CD4-positive, alpha-beta T cell treated with Interleukin-6 at 100 ng/mL for 8 hours (primary cell): ENCODE measurements at regions not wholly inside any gene's neighbourhood (a gene's known extent, or its start where the extent isn't known, plus 50 kb on each side); places are given as distances from the start of the nearest gene placed in this dataset.
"Not testable (repeated sequence)": the region's sequence is repeated elsewhere in the genome, so short reads cannot be mapped to it uniquely, and the experiment has no call there.

ENCODE experiments used
- DNase-seq: peaks from one replicate; pipeline ENCODE4 v3.0.0-alpha.2; 2020; ENCODE audit warnings: mixed read lengths, low spot score

DNA sequence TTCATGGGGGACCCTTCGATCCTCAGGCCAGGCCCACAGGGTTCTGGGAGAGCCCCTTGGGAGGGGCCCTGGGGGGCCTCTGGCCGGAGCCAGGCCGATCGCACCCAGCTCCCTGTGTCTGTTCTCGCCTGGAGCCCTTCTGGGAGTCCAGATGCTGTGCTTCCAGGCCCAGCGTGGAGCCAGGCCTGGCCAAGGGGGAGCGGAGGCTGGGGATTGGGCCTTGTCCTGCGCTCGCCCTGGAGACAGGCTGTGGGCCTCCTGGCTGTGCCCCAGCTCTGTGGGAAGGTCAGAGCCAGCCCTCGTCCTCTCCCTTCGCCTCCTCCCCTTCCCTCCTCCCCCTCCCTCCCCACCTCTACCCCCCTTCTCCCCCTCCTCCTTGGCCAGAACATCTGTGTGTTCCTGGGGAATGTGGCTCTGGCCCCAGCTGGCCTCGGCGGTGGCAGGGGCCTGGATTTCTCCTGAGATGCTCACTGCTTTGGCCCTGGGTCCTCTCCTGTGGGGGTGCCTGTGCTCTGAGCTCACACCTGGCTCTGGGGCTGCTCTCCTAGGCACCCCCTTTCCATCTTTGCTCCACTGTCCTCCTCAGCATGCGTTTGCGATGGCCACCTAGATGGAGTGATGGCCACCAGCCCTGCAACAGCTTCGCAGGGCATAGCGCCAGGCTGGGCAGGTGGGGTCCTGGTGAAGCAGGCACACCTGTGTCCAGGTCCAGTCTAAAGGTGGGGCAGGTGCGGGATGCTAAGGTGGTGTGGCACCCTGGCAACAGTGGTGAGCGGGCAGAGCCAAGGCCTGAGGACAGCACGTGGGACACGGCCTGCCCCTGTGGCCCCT is 90.6 kb upstream of the CIBAR2 start:
- no peak for DNase-seq

DNA sequence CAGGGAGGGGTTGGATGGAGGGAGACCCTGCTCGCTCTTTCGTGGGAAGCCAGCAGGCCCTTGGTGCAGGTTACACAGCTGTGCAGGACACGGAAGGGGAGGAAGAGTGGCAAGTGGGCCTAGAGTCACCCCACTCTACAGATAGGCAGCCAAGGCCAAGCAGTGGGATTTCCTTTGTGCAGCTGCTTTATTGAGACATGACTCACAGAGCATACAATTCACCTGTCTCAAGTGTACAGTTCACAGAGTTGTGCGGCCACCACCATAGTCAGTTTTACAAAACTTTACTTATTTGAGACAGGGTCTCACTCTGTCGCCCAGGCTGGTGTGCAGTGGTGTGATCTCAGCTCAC is 91.2 kb upstream of the CIBAR2 start:
- no peak for DNase-seq

DNA sequence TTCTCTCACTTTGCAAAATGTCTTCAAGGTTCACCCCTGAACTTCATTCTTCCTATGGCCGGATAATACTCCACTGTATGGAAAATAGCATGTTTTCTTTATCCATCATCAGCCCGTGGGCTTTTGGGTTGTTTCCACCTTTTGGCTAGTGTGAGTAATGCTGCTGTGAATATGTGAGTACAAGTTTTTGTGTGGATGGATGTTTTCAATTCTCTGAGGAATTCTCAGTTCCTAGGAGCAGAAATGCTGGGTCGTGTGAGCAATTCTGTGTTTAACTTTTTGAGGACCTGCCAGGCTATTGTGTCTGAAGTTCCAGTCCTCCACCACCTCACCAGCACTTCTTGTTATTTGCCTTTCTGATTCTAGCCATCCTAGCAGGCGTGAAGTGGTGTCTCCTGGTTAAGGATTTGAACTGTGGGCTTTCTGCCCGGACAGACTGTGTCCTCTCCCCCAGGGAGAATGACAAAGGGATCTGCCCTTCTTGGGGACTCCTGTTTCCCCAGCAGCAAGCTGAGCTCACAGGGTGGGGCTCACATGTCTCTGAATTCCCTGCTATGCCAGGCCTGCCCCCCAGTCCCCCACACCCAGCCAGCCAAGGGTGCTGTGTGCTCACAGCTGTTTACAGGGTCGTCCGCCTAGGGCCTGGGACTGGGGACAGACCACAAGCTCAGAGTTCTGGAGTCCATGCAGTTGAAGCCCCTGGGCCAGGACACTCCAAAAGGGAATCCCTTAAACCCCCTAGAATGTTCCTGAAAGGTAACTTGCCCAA is 92.2 kb upstream of the CIBAR2 start:
- DNase-seq: no peak

GRCh38 chr16:85205257-85205656 is 93.0 kb upstream of the CIBAR2 start:
- not testable (repeated sequence) for DNase-seq

GRCh38 chr16:85205747-85206471 is 93.6 kb upstream of the CIBAR2 start:
- DNase-seq: no peak

DNA sequence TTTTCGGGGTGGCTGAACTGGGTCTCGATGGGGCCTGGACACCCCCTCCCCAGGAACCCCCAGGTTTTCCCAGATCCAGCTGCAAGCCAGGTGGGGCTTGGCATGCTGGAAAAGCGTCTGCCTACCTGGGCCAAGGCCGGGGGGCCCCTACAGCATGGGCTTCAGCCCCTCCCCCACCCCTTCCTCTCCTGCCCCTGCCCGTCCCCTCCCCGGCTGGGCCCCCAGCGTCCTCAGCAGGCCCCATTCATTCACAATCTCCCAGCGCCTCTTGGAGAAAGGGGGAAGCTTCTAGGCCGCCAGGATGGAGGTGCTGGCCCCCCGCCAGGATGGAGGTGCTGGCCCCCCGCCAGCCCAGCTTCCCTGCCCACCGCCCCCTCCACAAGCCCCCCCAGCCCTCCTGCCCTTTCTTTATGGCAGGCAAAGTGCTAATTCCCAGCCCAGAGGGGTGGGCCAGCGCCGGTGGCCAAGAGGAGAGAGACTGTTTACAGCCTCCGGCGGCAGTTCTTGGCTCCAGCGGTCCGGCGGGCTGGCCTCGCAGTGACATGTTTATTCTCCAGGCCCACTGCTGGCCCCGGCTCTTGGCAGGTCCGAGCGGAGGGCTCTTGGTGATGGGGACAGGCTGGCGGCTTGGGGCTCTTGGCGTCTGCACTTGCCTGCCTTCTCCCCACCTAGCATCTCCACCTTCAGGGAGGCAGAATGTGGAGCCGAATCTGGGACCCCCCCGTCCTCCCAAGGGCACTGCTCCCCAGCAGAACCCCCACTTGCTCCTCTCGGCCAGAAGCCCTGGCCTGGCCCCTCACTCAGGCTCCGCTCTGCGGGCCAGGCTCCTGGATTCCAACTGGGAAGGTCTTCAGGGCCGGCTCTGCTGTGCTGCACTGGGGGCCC is 94.4 kb upstream of the CIBAR2 start:
- no peak for DNase-seq

DNA sequence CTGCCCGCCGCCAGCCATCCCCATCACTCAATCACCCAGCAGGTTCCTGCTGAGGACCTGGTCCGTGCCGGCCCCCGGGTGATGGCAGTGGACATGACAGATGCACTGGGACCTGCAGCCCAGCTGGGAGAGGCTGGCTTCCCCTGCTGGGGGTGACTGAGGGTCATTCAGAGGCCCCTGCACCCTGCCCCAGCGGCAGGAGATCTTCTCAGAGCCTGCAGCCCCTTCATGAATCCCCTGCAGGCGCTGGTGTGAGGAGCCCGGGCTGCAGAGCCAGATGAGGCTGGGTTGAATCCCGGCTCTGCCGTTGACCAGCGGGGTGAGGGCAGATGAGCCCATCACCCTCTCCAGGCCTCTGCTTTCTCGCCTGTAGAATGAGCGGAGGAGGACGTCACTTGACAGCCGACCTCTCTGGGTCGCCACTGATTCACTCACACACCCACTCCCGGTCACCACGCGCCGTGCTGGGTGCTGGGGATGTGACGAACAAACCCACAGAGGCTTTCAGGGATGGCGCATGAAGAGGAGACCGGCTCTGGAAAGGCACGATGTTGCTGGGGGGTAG is 95.2 kb upstream of the CIBAR2 start:
- DNase-seq: no peak

DNA sequence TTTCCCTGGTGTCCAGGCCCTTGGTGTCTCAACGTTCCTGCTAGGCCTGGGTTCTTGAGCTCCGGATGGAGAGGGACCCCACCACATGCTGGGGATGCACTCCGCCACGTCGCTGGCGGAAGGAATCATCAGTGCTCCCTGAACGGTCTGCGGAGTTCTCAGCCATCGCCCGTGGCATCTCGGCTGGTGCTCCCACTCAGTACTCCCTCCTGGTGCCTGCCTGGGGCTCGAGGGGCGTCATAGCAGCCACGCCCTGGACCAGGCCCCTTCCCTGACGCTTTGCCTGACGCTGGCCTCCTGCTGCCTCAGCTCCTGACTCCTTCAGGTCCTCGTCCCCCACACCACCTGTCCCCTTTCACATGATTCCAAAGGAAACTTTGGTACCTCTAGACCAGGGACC is 95.9 kb upstream of the CIBAR2 start:
- DNase-seq: no peak

DNA sequence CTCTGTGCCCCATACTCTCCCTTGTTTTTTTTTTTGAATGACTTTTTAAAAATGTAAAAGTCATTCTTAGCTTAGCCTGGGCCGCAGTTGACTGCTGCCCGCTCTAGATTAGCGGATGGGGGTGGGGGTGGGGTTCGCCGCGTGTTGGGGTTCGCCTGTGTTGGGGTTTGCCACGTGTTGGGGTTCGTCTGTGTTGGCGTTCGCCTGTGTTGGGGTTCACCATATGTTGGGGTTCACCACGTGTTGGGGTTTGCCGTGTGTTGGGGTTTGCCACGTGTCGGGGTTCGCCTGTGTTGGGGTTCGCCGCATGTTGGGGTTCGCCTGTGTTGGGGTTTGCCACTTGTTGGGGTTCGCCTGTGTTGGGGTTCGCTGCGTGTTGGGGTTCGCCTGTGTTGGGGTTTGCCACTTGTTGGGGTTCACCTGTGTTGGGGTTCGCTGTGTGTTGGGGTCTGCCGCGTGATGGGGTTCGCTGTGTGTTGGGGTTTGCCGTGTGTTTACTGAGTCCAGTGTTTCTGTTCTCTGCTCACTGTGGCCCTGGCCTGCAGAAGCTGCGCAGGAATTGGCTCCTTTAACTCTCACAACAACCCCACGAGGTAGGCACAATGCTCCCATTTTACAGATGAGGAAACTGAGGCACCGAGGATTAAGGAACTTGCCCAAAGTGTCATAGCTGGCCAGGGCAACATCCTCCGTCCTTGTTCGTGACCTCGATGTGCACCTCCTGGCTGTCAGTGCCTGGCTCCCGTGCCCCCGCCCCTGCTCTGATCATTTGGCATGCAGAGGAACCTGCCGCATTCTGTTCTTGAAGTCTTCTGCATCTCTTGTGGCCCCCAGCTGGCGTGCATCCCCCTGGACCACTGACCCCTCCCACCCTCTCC is 96.6 kb upstream of the CIBAR2 start:
- DNase-seq: no peak

DNA sequence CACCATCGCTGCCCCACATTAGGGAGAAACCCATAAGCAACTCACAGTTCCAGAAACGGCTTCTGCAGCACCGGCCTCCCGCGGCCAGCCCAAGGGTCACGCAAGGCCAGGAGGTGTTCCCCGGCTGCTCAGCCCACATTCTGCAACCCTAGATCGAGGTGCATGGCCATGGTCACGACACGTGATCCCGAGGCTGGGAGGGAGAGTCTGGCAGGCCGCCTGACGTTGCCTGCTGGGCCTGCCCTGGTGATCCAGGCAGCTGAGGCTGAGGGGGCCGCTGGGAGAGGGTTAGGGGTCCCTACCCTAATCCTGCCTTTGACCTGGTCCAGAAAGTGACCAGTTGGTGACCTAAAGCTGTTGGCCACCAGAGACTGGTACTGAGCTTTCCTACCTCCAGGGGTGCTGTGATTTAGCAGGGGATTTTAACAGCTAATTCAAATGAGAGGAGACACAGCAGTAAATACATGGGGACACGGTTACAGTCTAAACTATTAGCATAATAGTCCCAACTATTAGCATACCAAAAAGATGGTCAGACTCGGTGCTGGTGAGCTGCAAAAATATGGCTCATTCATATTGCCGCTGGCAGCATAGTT is 97.4 kb upstream of the CIBAR2 start:
- DNase-seq: no peak

GRCh38 chr16:85210423-85211169 is 98.3 kb upstream of the CIBAR2 start:
- no peak for DNase-seq

GRCh38 chr16:85211271-85211801 is 99.1 kb upstream of the CIBAR2 start:
- no peak for DNase-seq

GRCh38 chr16:85213926-85214675 is 101.8 kb upstream of the CIBAR2 start:
- no peak for DNase-seq

DNA sequence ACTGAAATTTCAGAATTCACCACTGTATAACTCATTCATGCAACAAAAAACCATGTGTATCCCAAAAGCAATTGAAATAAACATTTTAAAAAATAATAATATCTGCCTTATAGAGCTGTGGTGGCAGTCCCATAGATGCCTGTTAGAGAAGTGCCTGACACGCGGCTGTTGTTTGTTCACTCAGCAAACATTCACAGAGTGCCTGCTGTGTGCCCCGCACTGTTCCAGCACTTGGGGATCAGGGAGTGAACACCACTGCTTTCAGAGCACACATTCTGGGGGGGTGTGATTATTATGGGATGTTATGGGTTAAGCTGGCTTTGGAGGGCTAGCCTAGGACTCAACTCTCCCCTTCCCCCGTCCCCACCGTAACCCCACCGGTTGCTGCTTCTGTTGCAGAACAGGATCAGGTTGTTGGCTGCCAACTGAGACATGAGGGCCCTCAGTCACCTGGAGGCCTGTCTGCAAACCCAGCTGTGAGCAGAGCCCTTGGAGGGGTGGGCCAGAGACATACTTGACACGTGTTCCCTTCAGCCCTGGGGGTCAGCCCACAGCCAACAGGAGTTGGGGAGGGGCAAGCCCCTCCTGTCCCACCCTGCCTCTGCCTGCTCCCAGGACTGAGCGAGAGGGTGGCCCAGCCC is 103.3 kb upstream of the CIBAR2 start:
- DNase-seq: no peak

DNA sequence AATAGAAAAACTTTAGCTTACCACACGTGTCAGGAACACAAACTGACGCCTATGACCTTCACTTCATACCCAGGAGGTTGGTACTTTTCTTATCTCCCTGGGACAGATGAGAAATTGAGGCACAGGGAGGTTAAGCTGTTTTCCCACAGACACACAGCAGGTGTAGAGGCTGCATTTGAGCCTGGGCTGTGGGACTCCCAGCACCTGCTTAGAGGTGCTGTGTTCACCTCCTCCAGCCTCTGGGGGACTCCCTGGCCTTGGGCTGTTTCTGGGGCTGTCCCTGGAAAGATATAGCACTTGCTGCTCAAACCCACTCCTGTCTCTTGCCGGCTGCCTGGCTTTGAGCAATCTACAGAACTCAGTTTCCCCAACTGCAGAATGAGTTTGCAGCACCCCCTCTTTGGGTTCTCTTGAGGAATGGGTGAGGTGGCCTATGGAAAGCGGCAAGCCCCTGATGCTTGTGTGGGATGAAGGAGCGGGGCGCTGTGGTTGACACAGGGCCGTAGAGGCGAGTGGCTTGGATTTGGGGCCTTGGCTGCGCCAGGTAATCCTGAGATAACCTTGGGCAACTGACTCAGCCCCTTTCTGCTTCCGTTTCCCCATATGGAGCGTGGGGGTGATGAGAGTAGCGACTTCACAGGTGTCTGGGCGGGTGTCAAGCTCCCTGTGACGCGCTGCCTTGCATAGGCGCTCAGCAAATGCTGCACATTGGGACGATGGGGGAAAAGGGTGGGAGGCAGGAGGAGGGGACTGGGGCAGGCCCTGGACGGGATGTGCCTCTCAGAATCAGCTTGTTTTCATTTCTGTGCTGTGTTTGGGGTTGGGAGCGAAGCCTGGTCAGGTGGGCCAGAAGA is 104.5 kb upstream of the CIBAR2 start:
- no peak for DNase-seq

DNA sequence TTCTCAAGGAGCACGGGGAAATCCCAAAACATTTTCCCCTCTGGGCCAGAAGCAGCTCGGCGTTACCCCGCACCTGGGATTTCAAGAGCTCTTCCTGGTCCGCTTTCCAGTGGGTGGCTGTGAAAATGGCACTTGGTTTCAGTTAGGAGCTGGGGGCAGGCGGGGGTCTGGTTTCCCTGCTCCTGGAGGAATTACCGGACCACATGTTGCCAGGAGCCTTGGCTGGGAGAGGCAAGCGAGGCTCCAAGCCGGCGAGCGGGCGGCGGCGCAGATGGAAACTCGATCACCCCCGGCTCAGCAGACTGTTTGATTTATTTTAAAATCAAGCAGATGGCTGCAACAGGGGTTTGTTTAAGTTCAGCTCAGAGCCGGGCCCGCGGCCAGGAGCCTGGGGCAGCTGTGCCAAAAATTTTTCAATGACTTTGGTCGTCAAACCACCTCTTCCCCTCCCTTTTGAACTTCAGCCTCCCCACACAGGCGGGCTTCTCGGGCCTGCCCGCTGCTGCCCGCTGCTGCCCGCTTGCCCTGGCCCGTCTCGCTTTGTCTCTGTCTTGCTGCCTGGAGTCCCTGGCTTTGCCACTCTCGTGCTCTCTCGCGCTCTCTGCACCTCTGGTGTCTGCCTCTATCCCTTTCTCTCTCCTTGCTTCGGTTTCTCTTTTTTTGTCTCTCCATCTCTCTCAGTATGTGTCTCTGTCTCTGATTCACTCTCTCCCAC is 108.0 kb upstream of the CIBAR2 start:
- no peak for DNase-seq
